Kidney (tissue), 13 donors: ENCODE measurements at regions not wholly inside any gene's neighbourhood (a gene's known extent, or its start where the extent isn't known, plus 50 kb on each side); places are given as distances from the start of the nearest gene placed in this dataset.

ENCODE experiments used
- DNase-seq, 5 donors: peaks; one replicate each; pipeline ENCODE4 v3.0.0-alpha.2; 2013 to 2020
- FAIRE-seq: peaks from 2 replicates; lab custom pipeline; 2012; peaks lifted over from hg19 to GRCh38; lab: Jason Lieb, UNC
- H3K27ac ChIP-seq, 2 donors: one replicate each; pipeline ENCODE4 v1.7.0; 2013; ENCODE audit warnings: low read depth in 2 of 2, low read length in 2 of 2, inconsistent platforms in 1 of 2
- H3K27me3 ChIP-seq: one replicate; pipeline ENCODE4 v1.7.1; 2013; ENCODE audit warnings: low read length, inconsistent platforms; ENCODE audit not compliant: control insufficient read depth, insufficient read depth
- H3K36me3 ChIP-seq, 3 donors: one replicate each; pipeline versions ENCODE4 v1.7.0 to v1.7.1; 2013; ENCODE audit warnings: low read length in 3 of 3, control low read depth in 1 of 3, inconsistent platforms in 1 of 3; ENCODE audit not compliant: insufficient read depth in 3 of 3, control insufficient read depth in 2 of 3
- H3K4me1 ChIP-seq, 3 donors: one replicate each; pipeline versions ENCODE4 v1.7.0 to v1.7.1; 2013; ENCODE audit warnings: low read length in 3 of 3, inconsistent platforms in 1 of 3, low read depth in 1 of 3; ENCODE audit not compliant: control insufficient read depth in 2 of 3, insufficient read depth in 2 of 3
- H3K4me3 ChIP-seq, 3 donors: one replicate each; pipeline versions ENCODE4 v1.7.0 to v1.8.1; 2013; ENCODE audit warnings: low read length in 3 of 3, control low read depth in 1 of 3, inconsistent platforms in 1 of 3
- H3K9ac ChIP-seq, 3 donors: one replicate each; pipeline versions ENCODE4 v1.7.0 to v1.7.1; 2013; ENCODE audit warnings: low read length in 3 of 3, control low read depth in 1 of 3, inconsistent platforms in 1 of 3
- H3K9me3 ChIP-seq, 3 donors: one replicate each; pipeline versions ENCODE4 v1.7.0 to v1.7.1; 2013; ENCODE audit warnings: low read length in 3 of 3, control low read depth in 1 of 3, inconsistent platforms in 1 of 3; ENCODE audit not compliant: control insufficient read depth in 2 of 3, insufficient read depth in 1 of 3
- intact Hi-C: fragments of 100-400 bp; cut with DNase I; formaldehyde crosslinking; loops from one replicate; pipeline ENCODE4 v1.11.1; 2022
- TF ChIP-seq, protein P1 (sequence below): IDR thresholded peaks from 3 replicates; pipeline ENCODE4 v1.5.1; 2012; ENCODE audit warnings: mild to moderate bottlenecking, moderate library complexity, borderline replicate concordance; ENCODE audit not compliant: insufficient read depth; ENCODE audit errors: extremely low read depth
- donor health status: control.
- donor health status: control.
- donor health status: control.
- donor health status: control.
- donor health status: control.
- donor health status: DM: yes; HTN: yes; CAD: no.
- donor health status: Normal renal cell carcinoma (clear cell type).

DNA sequence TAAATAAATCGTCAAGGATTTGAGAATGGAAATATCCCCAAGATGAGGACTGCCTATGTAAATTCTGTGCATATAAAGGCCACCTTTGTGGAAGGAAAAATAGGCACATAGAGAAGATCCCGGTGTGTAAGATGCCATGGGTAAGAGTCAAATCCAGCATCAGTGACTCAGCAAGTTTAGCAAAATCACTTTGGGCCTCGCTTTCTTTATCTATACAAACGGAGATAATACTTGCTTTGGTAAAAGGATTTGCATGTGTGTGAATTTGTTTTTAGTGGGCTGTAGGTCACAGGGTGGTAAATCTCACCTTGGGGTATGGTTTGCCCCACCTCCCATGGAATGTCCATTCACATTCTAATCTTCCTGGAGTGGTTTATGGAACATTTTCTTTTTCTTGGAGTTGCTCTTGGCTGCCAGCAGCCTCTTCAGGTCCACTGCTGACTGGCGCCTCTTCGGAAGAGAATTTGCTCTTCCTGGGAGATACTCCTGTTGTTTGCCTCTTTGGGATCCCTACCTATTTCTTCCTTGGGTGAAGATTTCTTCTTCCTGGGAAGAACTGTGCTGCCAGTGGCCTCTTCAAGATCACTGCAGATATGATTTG, 587.6 kb downstream of the CDH11 start:
- H3K9me3 ChIP-seq = no peaks in the 10 kb centered on the region
- DNase-seq (no peak), FAIRE-seq (no peak)
- no peak overlapping the region for H3K9ac ChIP-seq
- H3K4me1 ChIP-seq = no peaks in the 10 kb centered on the region
- intact Hi-C loops = no loop called here
- TF ChIP-seq, protein P1, sequence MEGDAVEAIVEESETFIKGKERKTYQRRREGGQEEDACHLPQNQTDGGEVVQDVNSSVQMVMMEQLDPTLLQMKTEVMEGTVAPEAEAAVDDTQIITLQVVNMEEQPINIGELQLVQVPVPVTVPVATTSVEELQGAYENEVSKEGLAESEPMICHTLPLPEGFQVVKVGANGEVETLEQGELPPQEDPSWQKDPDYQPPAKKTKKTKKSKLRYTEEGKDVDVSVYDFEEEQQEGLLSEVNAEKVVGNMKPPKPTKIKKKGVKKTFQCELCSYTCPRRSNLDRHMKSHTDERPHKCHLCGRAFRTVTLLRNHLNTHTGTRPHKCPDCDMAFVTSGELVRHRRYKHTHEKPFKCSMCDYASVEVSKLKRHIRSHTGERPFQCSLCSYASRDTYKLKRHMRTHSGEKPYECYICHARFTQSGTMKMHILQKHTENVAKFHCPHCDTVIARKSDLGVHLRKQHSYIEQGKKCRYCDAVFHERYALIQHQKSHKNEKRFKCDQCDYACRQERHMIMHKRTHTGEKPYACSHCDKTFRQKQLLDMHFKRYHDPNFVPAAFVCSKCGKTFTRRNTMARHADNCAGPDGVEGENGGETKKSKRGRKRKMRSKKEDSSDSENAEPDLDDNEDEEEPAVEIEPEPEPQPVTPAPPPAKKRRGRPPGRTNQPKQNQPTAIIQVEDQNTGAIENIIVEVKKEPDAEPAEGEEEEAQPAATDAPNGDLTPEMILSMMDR = no peak
- H3K36me3 ChIP-seq = no peaks in the 10 kb centered on the region
- H3K27me3 ChIP-seq = no peaks in the 10 kb centered on the region
- no peak overlapping the region for H3K4me3 ChIP-seq
- H3K27ac ChIP-seq = no peak overlapping the region

GRCh38 chr16:64532691-64533090, 589.2 kb downstream of the CDH11 start:
- Histone ChIP-seq H3K27ac (no peak overlapping the region), H3K4me1 (no peaks in the 10 kb centered on the region), H3K4me3 (no peak overlapping the region), H3K27me3 (no peaks in the 10 kb centered on the region), H3K9me3 (no peaks in the 10 kb centered on the region), H3K36me3 (no peaks in the 10 kb centered on the region), H3K9ac (no peak overlapping the region)
- intact Hi-C loops = no loop called here
- DNase-seq (peak in 1 of 5 donors; percentile 3), FAIRE-seq (no peak)
- TF ChIP-seq, protein P1 = no peak

DNA sequence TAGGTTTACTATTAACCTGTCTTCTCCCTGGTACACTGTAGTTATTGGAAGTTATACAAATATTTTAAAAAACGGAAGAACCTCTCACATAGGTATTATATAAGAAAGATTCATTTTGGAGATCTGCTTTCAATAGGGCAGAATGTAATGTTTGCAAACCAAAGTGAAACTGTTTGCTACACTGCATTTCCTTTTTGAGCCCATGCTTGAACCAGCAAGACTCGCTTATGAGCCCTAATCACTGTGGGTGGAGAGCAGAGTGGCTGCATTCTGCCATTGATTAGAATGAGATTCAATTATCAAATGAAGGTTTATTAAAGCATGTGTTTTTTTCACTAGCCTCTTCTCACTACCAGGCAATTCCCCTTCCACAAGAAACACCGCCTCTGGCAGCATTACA, 589.7 kb downstream of the CDH11 start:
- FAIRE-seq = no peak
- peak in 1 of 5 donors; percentile 4 for DNase-seq
- no peaks in the 10 kb centered on the region for H3K27me3 ChIP-seq

More for the DNA sequence above, 589.7 kb downstream of the CDH11 start:
- Histone ChIP-seq H3K4me1 (no peaks in the 10 kb centered on the region), H3K36me3 (no peaks in the 10 kb centered on the region), H3K9me3 (no peaks in the 10 kb centered on the region), H3K9ac (no peak overlapping the region), H3K4me3 (no peak overlapping the region), H3K27ac (no peak overlapping the region)
- intact Hi-C loops = no loop called here
- TF ChIP-seq, protein P1 = no peak
